ENCODE measurements at regions not wholly inside any gene's neighbourhood (a gene's known extent, or its start where the extent isn't known, plus 50 kb on each side); places are given as distances from the start of the nearest gene placed in this dataset.

DNA sequence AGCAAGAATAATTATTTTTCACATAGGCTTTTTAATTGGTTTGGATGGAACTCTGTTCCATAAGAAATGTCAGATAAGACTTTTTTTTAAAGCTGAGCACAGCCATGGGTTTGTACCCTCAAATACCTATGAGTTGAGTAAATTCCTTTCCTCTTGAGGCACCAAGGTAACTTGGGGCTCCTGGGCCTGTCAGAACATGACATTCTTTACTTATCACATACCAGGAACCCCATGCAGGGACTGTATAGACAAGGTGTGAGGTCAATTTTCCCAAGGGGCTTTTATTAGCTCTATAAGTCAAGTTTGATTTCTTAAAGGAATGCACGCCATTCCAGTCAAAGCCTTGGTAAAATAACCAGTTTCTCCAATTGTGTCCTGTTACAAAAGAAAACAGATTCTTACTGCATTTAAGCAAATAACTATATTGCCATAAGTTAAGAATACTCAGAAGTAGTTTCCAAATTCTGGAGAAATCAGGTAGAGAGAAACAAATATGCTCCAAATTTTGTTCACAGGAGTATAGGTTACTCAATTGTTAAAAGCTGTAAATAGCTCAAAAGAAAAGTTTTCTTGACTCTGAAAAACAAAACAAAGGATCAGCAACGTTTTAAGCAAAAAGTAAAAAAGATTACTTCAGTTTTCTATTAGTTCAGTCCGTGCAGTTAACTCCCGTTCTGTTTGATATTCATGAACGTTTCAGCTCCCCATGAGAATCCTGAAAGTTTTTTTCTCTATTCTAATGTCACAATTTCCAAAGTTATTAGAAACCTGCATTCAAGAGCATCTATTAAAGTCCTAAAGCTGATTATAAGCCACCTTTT is 167.5 kb upstream of the NAMPT start:
- TF ChIP-seq, protein P1, sequence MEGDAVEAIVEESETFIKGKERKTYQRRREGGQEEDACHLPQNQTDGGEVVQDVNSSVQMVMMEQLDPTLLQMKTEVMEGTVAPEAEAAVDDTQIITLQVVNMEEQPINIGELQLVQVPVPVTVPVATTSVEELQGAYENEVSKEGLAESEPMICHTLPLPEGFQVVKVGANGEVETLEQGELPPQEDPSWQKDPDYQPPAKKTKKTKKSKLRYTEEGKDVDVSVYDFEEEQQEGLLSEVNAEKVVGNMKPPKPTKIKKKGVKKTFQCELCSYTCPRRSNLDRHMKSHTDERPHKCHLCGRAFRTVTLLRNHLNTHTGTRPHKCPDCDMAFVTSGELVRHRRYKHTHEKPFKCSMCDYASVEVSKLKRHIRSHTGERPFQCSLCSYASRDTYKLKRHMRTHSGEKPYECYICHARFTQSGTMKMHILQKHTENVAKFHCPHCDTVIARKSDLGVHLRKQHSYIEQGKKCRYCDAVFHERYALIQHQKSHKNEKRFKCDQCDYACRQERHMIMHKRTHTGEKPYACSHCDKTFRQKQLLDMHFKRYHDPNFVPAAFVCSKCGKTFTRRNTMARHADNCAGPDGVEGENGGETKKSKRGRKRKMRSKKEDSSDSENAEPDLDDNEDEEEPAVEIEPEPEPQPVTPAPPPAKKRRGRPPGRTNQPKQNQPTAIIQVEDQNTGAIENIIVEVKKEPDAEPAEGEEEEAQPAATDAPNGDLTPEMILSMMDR (optimal IDR thresholded peaks at IDR 0.05 in 1 of 3, IDR thresholded peaks at IDR 0.05 in 1 of 3, conservative IDR thresholded peaks at IDR 0.05 in 1 of 3; ENCODE audit: extremely low read depth in 1 of 3, insufficient read depth in 2 of 3, low read length in 3 of 3), result no peak
- no peak for TF ChIP-seq EZH2 (IDR thresholded peaks at IDR 0.05; ENCODE audit: low read length)
- H3K9ac ChIP-seq (ENCODE audit: control insufficient read depth, extremely low read depth, insufficient read depth, low read length), result no peak overlapping the region

DNA sequence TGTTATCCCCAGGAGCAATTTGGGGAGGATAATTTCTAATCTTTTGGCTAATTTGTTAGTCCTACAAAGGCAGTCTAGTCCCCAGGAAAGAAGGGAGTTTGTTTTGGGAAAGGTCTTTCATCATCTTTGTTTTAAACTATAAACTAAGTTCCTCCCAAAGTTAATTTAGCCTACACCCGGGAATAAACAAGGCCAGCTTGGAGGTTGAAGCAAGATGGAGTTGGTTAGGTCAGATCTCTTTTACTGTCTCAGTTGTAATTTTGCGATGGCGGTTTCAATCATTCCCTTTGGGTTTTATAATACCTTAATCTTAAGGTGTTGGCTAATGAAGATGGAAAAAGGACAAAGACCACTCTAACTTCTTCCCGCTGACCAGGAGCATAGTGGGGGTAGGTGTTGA is 166.4 kb upstream of the NAMPT start:
- no peak overlapping the region for H3K4me3 ChIP-seq (ENCODE audit: control insufficient read depth in 2 of 3, extremely low read depth in 1 of 3, insufficient read depth in 2 of 3, low read depth in 1 of 3, low read length in 3 of 3)
- no peak for DNase-seq (ENCODE audit: low read depth, low spot score)
- no peak overlapping the region for H3K4me2 ChIP-seq (ENCODE audit: control insufficient read depth, extremely low read depth, insufficient read depth, low read depth, low read length)
- dilution Hi-C loops (cut with MboI; ENCODE audit: extremely low pct_ligation_motif_present, low sequenced_read_pairs), result no loop called here
- H3K9ac ChIP-seq (ENCODE audit: control insufficient read depth, extremely low read depth, insufficient read depth, low read length), result no peak overlapping the region
- FAIRE-seq, result no peak
- no peak overlapping the region for H2AFZ ChIP-seq (ENCODE audit: control insufficient read depth, low read length)
- H4K20me1 ChIP-seq (ENCODE audit: control insufficient read depth, extremely low read depth, insufficient read depth, low read length), result no peaks in the 10 kb centered on the region
- no peak for TF ChIP-seq EZH2 (IDR thresholded peaks at IDR 0.05; ENCODE audit: low read length)
- TF ChIP-seq, protein P1 (optimal IDR thresholded peaks at IDR 0.05 in 1 of 3, IDR thresholded peaks at IDR 0.05 in 1 of 3, conservative IDR thresholded peaks at IDR 0.05 in 1 of 3; ENCODE audit: extremely low read depth in 1 of 3, insufficient read depth in 2 of 3, low read length in 3 of 3), result no peak
- H3K36me3 ChIP-seq (ENCODE audit: control insufficient read depth in 2 of 2, extremely low read depth in 1 of 2, insufficient read depth in 2 of 2, low read length in 2 of 2), result no peaks in the 10 kb centered on the region
- H3K27me3 ChIP-seq (ENCODE audit: control insufficient read depth, extremely low read depth, insufficient read depth, low read length), result no peaks in the 10 kb centered on the region
- H3K4me1 ChIP-seq (ENCODE audit: control insufficient read depth, extremely low read depth, insufficient read depth, low read length), result peaks cover 19% of the 10 kb centered on the region
- H3K79me2 ChIP-seq (ENCODE audit: control insufficient read depth, insufficient read depth, low read length), result no peaks in the 10 kb centered on the region
- H3K27ac ChIP-seq (ENCODE audit: control insufficient read depth, insufficient read depth, low read length), result peak overlapping the region; percentile 36
- H3K9me3 ChIP-seq (ENCODE audit: control insufficient read depth, low read depth, low read length), result peaks cover 2% of the 10 kb centered on the region
- no peaks in the 10 kb centered on the region for H3K9me1 ChIP-seq (ENCODE audit: control insufficient read depth, extremely low read depth, insufficient read depth, low read length)

More for the DNA sequence above, 167.5 kb upstream of the NAMPT start:
- FAIRE-seq (no peak), DNase-seq (ENCODE audit: low read depth, low spot score) (peak; percentile 21)
- Histone ChIP-seq H3K4me1 (ENCODE audit: control insufficient read depth, extremely low read depth, insufficient read depth, low read length) (peaks cover 19% of the 10 kb centered on the region), H3K4me2 (ENCODE audit: control insufficient read depth, extremely low read depth, insufficient read depth, low read depth, low read length) (no peak overlapping the region), H4K20me1 (ENCODE audit: control insufficient read depth, extremely low read depth, insufficient read depth, low read length) (no peaks in the 10 kb centered on the region), H3K9me3 (ENCODE audit: control insufficient read depth, low read depth, low read length) (peaks cover 2% of the 10 kb centered on the region), H3K4me3 (ENCODE audit: control insufficient read depth in 2 of 3, extremely low read depth in 1 of 3, insufficient read depth in 2 of 3, low read depth in 1 of 3, low read length in 3 of 3) (no peak overlapping the region), H3K27ac (ENCODE audit: control insufficient read depth, insufficient read depth, low read length) (peak overlapping the region; percentile 10), H3K27me3 (ENCODE audit: control insufficient read depth, extremely low read depth, insufficient read depth, low read length) (no peaks in the 10 kb centered on the region), H3K79me2 (ENCODE audit: control insufficient read depth, insufficient read depth, low read length) (no peaks in the 10 kb centered on the region), H3K36me3 (ENCODE audit: control insufficient read depth in 2 of 2, extremely low read depth in 1 of 2, insufficient read depth in 2 of 2, low read length in 2 of 2) (no peaks in the 10 kb centered on the region), H2AFZ (ENCODE audit: control insufficient read depth, low read length) (no peak overlapping the region), H3K9me1 (ENCODE audit: control insufficient read depth, extremely low read depth, insufficient read depth, low read length) (no peaks in the 10 kb centered on the region)
- dilution Hi-C loops (cut with MboI; ENCODE audit: extremely low pct_ligation_motif_present, low sequenced_read_pairs), result no loop called here
